Gastrocnemius medialis (tissue), 4 donors: ENCODE measurements at regions not wholly inside any gene's neighbourhood (a gene's known extent, or its start where the extent isn't known, plus 50 kb on each side); places are given as distances from the start of the nearest gene placed in this dataset.

Experiments
- ATAC-seq, 2 donors: fragments of 150-250 bp; one replicate each; pipeline ENCODE4 v1.9.1; 2016
- DNase-seq, 2 donors: peaks; one replicate each; pipeline ENCODE4 v3.0.0-alpha.2; 2019
- H3K27ac ChIP-seq, 4 donors: fragments of 200-600 bp; sonication (generic); 1 replicate in 1 of 4; 2 replicates in 3 of 4; pipeline ENCODE4 v1.5.1; 2016 to 2018; ENCODE audit warnings: mild to moderate bottlenecking in 2 of 4, moderate library complexity in 1 of 4
- H3K27me3 ChIP-seq, 3 donors: fragments of 200-600 bp; sonication (generic) in 2 of 3; 1 replicate in 1 of 3; 2 replicates in 2 of 3; pipeline versions ENCODE4 v1.5.1 to v1.6.0; 2016 to 2019; ENCODE audit warnings: mild to moderate bottlenecking in 1 of 3, moderate library complexity in 1 of 3
- H3K36me3 ChIP-seq, 2 donors: fragments of 200-600 bp; sonication (generic) in 1 of 2; one replicate each; pipeline ENCODE4 v1.5.1; 2017 to 2018
- H3K4me1 ChIP-seq, 2 donors: fragments of 200-600 bp; sonication (generic) in 1 of 2; one replicate each; pipeline ENCODE4 v1.5.1; 2016 to 2017; ENCODE audit warnings: mild to moderate bottlenecking in 2 of 2
- H3K4me3 ChIP-seq, 4 donors: fragments of 200-600 bp; sonication (generic) in 3 of 4; 1 replicate in 1 of 4; 2 replicates in 3 of 4; pipeline ENCODE4 v1.5.1; 2016 to 2019; ENCODE audit warnings: mild to moderate bottlenecking in 2 of 4
- H3K9me3 ChIP-seq, 3 donors: fragments of 200-600 bp; sonication (generic) in 2 of 3; 1 replicate in 1 of 3; 2 replicates in 2 of 3; pipeline ENCODE4 v1.5.1; 2016 to 2019
- CTCF ChIP-seq, 5 experiments: fragments of 450-650 bp in 3 of 5; fragments of 200-600 bp in 2 of 5; sonication (generic) in 2 of 5; IDR thresholded peaks in 4 of 5; conservative IDR thresholded peaks in 1 of 5; 1 replicate in 4 of 5; 2 replicates in 1 of 5; pipeline ENCODE4 v1.5.1; 2016 to 2019; ENCODE audit warnings: antibody characterized with exemption in 5 of 5, mild to moderate bottlenecking in 3 of 5, moderate library complexity in 3 of 5
- POLR2A ChIP-seq, 2 donors: fragments of 450-650 bp; IDR thresholded peaks; one replicate each; pipeline ENCODE4 v1.6.1; 2017; ENCODE audit warnings: antibody characterized with exemption in 2 of 2, mild to moderate bottlenecking in 2 of 2, moderate library complexity in 2 of 2
- in situ Hi-C, 4 donors: fragments of 200-750 bp; cut with MboI; loops; one replicate each; pipeline versions ENCODE4 v1.15.0 to v1.8.0; 2017; ENCODE audit warnings: low sequenced_read_pairs in 4 of 4
- intact Hi-C: fragments of 100-400 bp; cut with DNase I; formaldehyde crosslinking; loops from one replicate; pipeline ENCODE4 v1.15.1; 2023; ENCODE audit warnings: low total_unique reads

- Histone ChIP-seq H3K4me1 (no peaks in the 10 kb centered on the region), H3K4me3 (no peak overlapping the region), H3K36me3 (no peaks in the 10 kb centered on the region), H3K27ac (no peak overlapping the region), H3K27me3 (no peaks in the 10 kb centered on the region), H3K9me3 (no peaks in the 10 kb centered on the region)
- in situ Hi-C loops (no loop called here), intact Hi-C loops (no loop called here)
- ATAC-seq (no peak), DNase-seq (no peak)
- TF ChIP-seq CTCF (IDR thresholded peaks at IDR 0.05 in 4 of 5, conservative IDR thresholded peaks at IDR 0.05 in 1 of 5) (no peak), POLR2A (IDR thresholded peaks at IDR 0.05) (no peak)
Observed at GRCh38 chr4:89570931-89571330, 263.3 kb upstream of the GPRIN3 start.

DNA sequence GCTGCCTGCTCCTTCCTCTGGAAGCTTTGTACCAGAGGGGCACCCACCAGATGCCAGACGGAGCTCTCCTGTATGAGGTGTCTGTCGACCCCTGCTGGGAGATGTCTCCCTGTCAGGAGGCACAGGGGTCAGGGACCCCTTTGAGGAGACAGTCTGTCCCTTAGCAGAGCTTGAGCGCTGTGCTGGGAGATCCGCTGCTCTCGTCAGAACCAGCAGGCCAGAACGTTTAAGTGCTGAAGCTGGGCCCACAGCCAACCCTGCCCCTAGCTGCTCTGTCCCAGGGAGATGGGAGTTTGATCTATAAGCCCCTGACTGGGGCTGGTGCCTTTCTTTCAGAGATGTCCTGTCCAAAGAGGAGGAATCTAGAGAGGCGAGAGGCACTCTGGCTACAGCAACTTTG is 260.3 kb upstream of the GPRIN3 start:
- no peaks in the 10 kb centered on the region for H3K9me3 ChIP-seq
- H3K27ac ChIP-seq, result no peak overlapping the region
- intact Hi-C loops, result no loop called here
- in situ Hi-C loops, result no loop called here
- no peak for ATAC-seq
- H3K36me3 ChIP-seq, result no peaks in the 10 kb centered on the region
- no peak for DNase-seq
- TF ChIP-seq POLR2A (IDR thresholded peaks at IDR 0.05), result no peak
- no peak for TF ChIP-seq CTCF (IDR thresholded peaks at IDR 0.05 in 4 of 5, conservative IDR thresholded peaks at IDR 0.05 in 1 of 5)
- H3K27me3 ChIP-seq, result no peaks in the 10 kb centered on the region
- no peak overlapping the region for H3K4me3 ChIP-seq
- H3K4me1 ChIP-seq, result no peaks in the 10 kb centered on the region

- H3K4me3 ChIP-seq, result no peak overlapping the region
- no peaks in the 10 kb centered on the region for H3K4me1 ChIP-seq
- no peak for TF ChIP-seq CTCF (IDR thresholded peaks at IDR 0.05 in 4 of 5, conservative IDR thresholded peaks at IDR 0.05 in 1 of 5)
- TF ChIP-seq POLR2A (IDR thresholded peaks at IDR 0.05), result no peak
- no peaks in the 10 kb centered on the region for H3K36me3 ChIP-seq
- no peaks in the 10 kb centered on the region for H3K27me3 ChIP-seq
- DNase-seq (no peak), ATAC-seq (no peak)
- in situ Hi-C loops (no loop called here), intact Hi-C loops (no loop called here)
- H3K9me3 ChIP-seq, result no peaks in the 10 kb centered on the region
- no peak overlapping the region for H3K27ac ChIP-seq
Observed at GRCh38 chr4:89563431-89563830, 255.8 kb upstream of the GPRIN3 start.

DNA sequence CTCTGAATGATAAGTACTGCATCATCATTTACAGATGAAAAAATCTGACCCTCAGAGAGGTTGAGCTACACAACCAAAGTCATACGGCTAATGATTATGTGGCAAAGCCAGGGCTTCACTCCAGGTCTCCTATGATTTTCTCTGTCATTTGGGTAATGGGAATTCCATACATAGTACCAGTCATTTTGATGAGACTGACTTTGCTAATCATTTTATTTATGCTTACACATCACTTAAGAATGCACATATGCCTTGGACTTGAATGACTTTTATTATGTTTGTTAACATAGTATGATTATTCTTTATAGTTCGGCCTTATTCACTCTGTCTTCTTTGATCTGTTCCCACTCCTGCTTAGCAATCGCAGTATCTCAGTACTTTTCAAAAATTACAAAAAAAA is 255.1 kb upstream of the GPRIN3 start:
- in situ Hi-C loops, result no loop called here

More for the DNA sequence above, 255.1 kb upstream of the GPRIN3 start:
- Histone ChIP-seq H3K4me3 (no peak overlapping the region), H3K9me3 (no peaks in the 10 kb centered on the region), H3K27me3 (no peaks in the 10 kb centered on the region), H3K36me3 (no peaks in the 10 kb centered on the region), H3K4me1 (no peaks in the 10 kb centered on the region), H3K27ac (no peak overlapping the region)
- intact Hi-C loops, result no loop called here
- TF ChIP-seq POLR2A (IDR thresholded peaks at IDR 0.05), result no peak
- TF ChIP-seq CTCF (IDR thresholded peaks at IDR 0.05 in 4 of 5, conservative IDR thresholded peaks at IDR 0.05 in 1 of 5), result no peak
- no peak for ATAC-seq
- no peak for DNase-seq
